PC-9 (cell line): ENCODE measurements at regions not wholly inside any gene's neighbourhood (a gene's known extent, or its start where the extent isn't known, plus 50 kb on each side); places are given as distances from the start of the nearest gene placed in this dataset.

Source experiments
- BruUV-seq: library from RNA; stranded (reverse); fragments of 400-500 nt; replicated peaks from 2 replicates; lab custom pipeline; 2021; lab: Mats Ljungman, UMichigan
- CTCF ChIA-PET: fragments of 300-600 bp; sonication (Branson Sonifier 250); formaldehyde crosslinking; loops from one replicate; lab custom pipeline; 2022; ENCODE audit warnings: antibody characterized with exemption; lab: Charles Lee
- POLR2A ChIA-PET: fragments of 300-600 bp; sonication (Branson Sonifier 250); formaldehyde crosslinking; loops from one replicate; lab custom pipeline; 2022; ENCODE audit warnings: antibody characterized with exemption; ENCODE audit not compliant: unreplicated experiment; lab: Charles Lee
- DNase-seq, 2 experiments: peaks; one replicate each; pipeline versions ENCODE4 v3.0.0 to v3.0.0-alpha.2; 2015 to 2022; ENCODE audit warnings: mixed read lengths in 1 of 2
- H2AFZ ChIP-seq: fragments of 200-600 bp; sonication (generic); 2 replicates; pipeline ENCODE4 v1.8.1; 2017; ENCODE audit warnings: antibody characterized with exemption
- H3F3A ChIP-seq: fragments of 200-600 bp; sonication (generic); 2 replicates; pipeline ENCODE4 v1.8.1; 2017; ENCODE audit warnings: antibody characterized with exemption, mild to moderate bottlenecking, low read depth; ENCODE audit not compliant: insufficient read depth
- H3K27ac ChIP-seq: fragments of 200-600 bp; sonication (generic); 2 replicates; pipeline ENCODE4 v1.6.1; 2016; ENCODE audit warnings: mixed run types
- H3K27me3 ChIP-seq: fragments of 200-600 bp; sonication (generic); 2 replicates; pipeline ENCODE4 v1.6.1; 2016; ENCODE audit warnings: low read depth, mixed run types; ENCODE audit not compliant: insufficient read depth
- H3K36me3 ChIP-seq: fragments of 200-600 bp; sonication (generic); 2 replicates; pipeline ENCODE4 v1.6.1; 2016; ENCODE audit warnings: low read depth, mixed run types
- H3K4me1 ChIP-seq: fragments of 200-600 bp; sonication (generic); replicated peaks from 2 replicates; pipeline ENCODE4 v1.6.1; 2016; ENCODE audit warnings: mixed run types; ENCODE audit not compliant: insufficient read depth
- H3K4me2 ChIP-seq: fragments of 200-600 bp; sonication (generic); 2 replicates; pipeline ENCODE4 v1.6.1; 2017; ENCODE audit warnings: mixed run types
- H3K4me3 ChIP-seq: fragments of 200-600 bp; sonication (generic); 2 replicates; pipeline ENCODE4 v1.6.1; 2016; ENCODE audit warnings: mixed run types
- H3K79me2 ChIP-seq: fragments of 200-600 bp; sonication (generic); 2 replicates; pipeline ENCODE4 v1.6.1; 2017; ENCODE audit warnings: low read depth, mixed run types
- H3K9me2 ChIP-seq: fragments of 200-600 bp; sonication (generic); 2 replicates; pipeline ENCODE4 v1.8.1; 2017; ENCODE audit warnings: mild to moderate bottlenecking; ENCODE audit not compliant: insufficient read depth
- H3K9me3 ChIP-seq: fragments of 200-600 bp; sonication (generic); 2 replicates; pipeline ENCODE4 v1.8.1; 2016; ENCODE audit warnings: low read depth; ENCODE audit not compliant: insufficient read depth
- H4K20me1 ChIP-seq: fragments of 200-600 bp; sonication (generic); 2 replicates; pipeline ENCODE4 v1.8.1; 2017; ENCODE audit not compliant: insufficient read depth
- EZH2 ChIP-seq: fragments of 200-600 bp; sonication (generic); IDR thresholded peaks from 2 replicates; pipeline ENCODE4 v1.8.0; 2017; ENCODE audit warnings: antibody characterized with exemption, low read depth
- intact Hi-C: fragments of 100-400 bp; cut with micrococcal nuclease; formaldehyde crosslinking; loops from one replicate; pipeline ENCODE4 v1.10.0; 2022; ENCODE audit not compliant: unreplicated experiment
- TF ChIP-seq, protein P1 (sequence below): fragments of 200-600 bp; sonication (generic); conservative IDR thresholded peaks from 2 replicates; pipeline ENCODE4 v1.6.1; 2017; ENCODE audit warnings: mixed run types, antibody characterized with exemption, mild to moderate bottlenecking, moderate library complexity

DNA sequence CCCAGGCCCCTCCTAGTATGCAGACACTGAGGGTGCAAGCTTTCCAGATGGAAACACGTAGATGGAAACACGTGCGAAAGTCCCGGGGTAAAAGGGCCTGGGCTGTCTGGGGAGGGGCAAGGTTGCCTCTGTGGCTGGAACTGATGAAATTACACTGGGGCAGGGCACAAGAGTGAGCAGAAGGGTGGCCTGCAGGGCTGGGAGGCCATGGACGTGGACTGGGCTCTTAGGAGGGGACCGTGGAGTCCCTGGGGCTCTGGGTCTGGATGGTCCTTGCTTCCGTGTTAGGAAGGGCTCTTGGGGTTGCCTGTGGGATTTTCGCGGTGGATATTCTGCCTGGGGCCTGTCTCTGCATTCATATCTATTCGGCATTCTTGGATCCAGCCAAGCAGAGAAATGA, 63.3 kb downstream of the IRX1 start:
- no TSS peak for BruUV-seq
- ChIA-PET CTCF (no interaction called here), POLR2A (no interaction called here)
- Histone ChIP-seq H3K9me3 (no peaks in the 10 kb centered on the region), H3F3A (no peaks in the 10 kb centered on the region), H3K27me3 (peaks cover 64% of the 10 kb centered on the region), H3K4me2 (no peak overlapping the region), H3K27ac (no peak overlapping the region), H3K4me1 (no peaks in the 10 kb centered on the region), H3K36me3 (no peaks in the 10 kb centered on the region), H3K4me3 (no peak overlapping the region), H3K79me2 (no peaks in the 10 kb centered on the region), H4K20me1 (no peaks in the 10 kb centered on the region; the same call in 1 of the 2 replicates), H3K9me2 (no peaks in the 10 kb centered on the region), H2AFZ (no peak overlapping the region)
- no peak for TF ChIP-seq EZH2
- TF ChIP-seq, protein P1, sequence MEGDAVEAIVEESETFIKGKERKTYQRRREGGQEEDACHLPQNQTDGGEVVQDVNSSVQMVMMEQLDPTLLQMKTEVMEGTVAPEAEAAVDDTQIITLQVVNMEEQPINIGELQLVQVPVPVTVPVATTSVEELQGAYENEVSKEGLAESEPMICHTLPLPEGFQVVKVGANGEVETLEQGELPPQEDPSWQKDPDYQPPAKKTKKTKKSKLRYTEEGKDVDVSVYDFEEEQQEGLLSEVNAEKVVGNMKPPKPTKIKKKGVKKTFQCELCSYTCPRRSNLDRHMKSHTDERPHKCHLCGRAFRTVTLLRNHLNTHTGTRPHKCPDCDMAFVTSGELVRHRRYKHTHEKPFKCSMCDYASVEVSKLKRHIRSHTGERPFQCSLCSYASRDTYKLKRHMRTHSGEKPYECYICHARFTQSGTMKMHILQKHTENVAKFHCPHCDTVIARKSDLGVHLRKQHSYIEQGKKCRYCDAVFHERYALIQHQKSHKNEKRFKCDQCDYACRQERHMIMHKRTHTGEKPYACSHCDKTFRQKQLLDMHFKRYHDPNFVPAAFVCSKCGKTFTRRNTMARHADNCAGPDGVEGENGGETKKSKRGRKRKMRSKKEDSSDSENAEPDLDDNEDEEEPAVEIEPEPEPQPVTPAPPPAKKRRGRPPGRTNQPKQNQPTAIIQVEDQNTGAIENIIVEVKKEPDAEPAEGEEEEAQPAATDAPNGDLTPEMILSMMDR = no peak
- intact Hi-C loops = no loop called here
- no peak for DNase-seq

DNA sequence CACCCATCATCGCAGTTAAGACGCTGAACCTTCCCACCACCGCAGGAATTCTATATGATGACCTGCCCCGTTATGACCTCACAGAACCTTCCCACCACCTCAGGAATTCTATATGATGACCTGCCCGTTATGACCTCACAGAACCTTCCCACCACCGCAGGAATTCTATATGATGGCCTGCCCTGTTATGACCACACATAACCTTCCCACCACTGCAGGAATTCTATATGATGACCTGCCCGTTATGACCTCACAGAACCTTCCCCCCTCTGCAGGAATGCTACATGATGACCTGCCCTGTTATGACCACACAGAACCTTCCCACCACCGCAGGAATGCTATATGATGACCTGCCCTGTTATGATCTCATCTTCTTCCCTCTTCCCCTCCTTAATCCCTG, 64.3 kb downstream of the IRX1 start:
- ChIA-PET CTCF (no interaction called here), POLR2A (no interaction called here)
- intact Hi-C loops = no loop called here
- BruUV-seq = no TSS peak
- Histone ChIP-seq H3K9me3 (no peaks in the 10 kb centered on the region), H4K20me1 (no peaks in the 10 kb centered on the region; the same call in 1 of the 2 replicates), H3K27me3 (peaks cover 56% of the 10 kb centered on the region), H2AFZ (no peak overlapping the region), H3K9me2 (no peaks in the 10 kb centered on the region), H3F3A (no peaks in the 10 kb centered on the region), H3K27ac (no peak overlapping the region), H3K4me3 (no peak overlapping the region), H3K4me1 (no peaks in the 10 kb centered on the region), H3K4me2 (no peak overlapping the region), H3K36me3 (no peaks in the 10 kb centered on the region), H3K79me2 (no peaks in the 10 kb centered on the region)
- TF ChIP-seq EZH2 = no peak
- TF ChIP-seq, protein P1 = no peak
- DNase-seq = peak in 1 of 2 experiments; percentile 57

DNA sequence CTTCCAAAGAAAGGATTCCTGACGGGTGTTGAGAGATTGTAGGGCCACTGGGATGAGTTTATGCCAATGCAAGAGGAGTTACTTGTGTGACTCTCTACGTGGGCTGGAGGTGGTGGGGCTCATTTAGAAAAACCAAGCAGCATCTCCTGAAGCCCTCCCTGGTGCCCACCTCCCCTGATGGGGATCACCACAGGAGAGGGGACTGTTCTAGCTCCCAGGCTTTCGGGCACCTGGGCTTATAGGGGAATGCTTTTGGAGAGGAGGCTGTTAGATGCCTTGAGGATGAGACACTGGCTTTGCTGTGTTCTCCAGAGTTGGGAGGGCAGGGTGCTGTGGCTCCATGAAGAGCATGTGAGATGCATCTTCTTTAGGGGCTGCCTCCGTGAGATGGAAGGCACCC, 65.0 kb downstream of the IRX1 start:
- Histone ChIP-seq H3K36me3 (no peaks in the 10 kb centered on the region), H3K4me2 (no peak overlapping the region), H3F3A (no peaks in the 10 kb centered on the region), H4K20me1 (no peaks in the 10 kb centered on the region; the same call in 1 of the 2 replicates), H3K27ac (no peak overlapping the region), H3K9me3 (no peaks in the 10 kb centered on the region), H3K9me2 (no peaks in the 10 kb centered on the region), H3K27me3 (peaks cover 52% of the 10 kb centered on the region), H3K4me1 (no peaks in the 10 kb centered on the region), H3K79me2 (no peaks in the 10 kb centered on the region), H2AFZ (no peak overlapping the region), H3K4me3 (no peak overlapping the region)
- POLR2A ChIA-PET = no interaction called here
- CTCF ChIA-PET = no interaction called here
- DNase-seq = no peak
- TF ChIP-seq EZH2 = no peak
- TF ChIP-seq, protein P1 = no peak
- intact Hi-C loops = no loop called here
- BruUV-seq = no TSS peak
